HFF-Myc (cell line): ENCODE measurements at regions not wholly inside any gene's neighbourhood (a gene's known extent, or its start where the extent isn't known, plus 50 kb on each side); places are given as distances from the start of the nearest gene placed in this dataset.

Experiments used
- DNase-seq: peaks from one replicate; pipeline ENCODE4 v3.0.0-alpha.2; 2011; ENCODE audit warnings: low read depth; ENCODE audit errors: extremely low read depth
- H3K4me3 ChIP-seq: replicated peaks from 2 replicates; pipeline ENCODE4 v1.5.1; 2011; ENCODE audit warnings: low read depth, mild to moderate bottlenecking, control low read depth, low read length
- CTCF ChIP-seq: IDR thresholded peaks from 2 replicates; pipeline ENCODE4 v1.5.1; 2012; ENCODE audit warnings: mild to moderate bottlenecking, low read depth, low read length, control low read depth; ENCODE audit errors: missing control alignments

DNA sequence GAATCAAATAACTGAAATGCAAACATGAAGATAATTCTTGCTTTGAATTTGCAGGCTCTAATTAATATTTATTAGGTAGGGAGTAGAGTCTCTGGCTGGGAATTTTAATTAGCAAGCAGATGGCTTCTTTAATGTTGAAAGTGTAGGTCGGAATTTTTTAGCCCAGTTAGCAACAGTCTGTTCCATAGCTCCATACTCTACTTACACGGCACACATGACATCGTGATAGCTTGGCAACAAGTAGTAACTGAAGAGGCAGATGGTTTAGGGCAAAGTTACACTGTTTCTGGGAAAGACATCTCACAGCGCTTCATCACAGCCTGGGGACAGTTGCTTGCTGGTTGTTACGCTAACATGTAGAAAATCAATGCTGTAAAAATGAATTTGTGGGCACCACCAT is 710.7 kb downstream of the GALC start:
- no peak for DNase-seq
- TF ChIP-seq CTCF, result no peak

DNA sequence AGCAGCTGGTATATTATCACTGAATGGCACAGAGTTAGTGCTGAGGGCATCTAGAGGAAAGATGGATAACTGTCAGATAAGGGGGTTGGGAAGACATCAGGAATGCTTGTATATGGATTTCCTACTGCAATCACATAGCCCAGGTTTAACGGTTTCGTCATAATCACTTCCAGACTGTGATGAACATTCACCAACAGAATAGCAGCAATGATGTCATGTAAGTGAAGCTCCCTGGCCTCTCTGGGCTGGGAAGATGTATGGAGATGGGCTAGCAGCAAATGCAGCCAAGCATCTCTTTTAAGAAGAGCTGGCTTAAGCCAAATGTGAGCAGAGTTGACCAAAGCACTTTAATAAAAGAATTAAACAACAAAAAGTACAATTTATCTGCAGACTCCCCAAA is 714.6 kb downstream of the GALC start:
- TF ChIP-seq CTCF, result no peak
- H3K4me3 ChIP-seq, result no peak overlapping the region
- DNase-seq, result no peak

More for the DNA sequence above, 710.7 kb downstream of the GALC start:
- H3K4me3 ChIP-seq, result no peak overlapping the region

DNA sequence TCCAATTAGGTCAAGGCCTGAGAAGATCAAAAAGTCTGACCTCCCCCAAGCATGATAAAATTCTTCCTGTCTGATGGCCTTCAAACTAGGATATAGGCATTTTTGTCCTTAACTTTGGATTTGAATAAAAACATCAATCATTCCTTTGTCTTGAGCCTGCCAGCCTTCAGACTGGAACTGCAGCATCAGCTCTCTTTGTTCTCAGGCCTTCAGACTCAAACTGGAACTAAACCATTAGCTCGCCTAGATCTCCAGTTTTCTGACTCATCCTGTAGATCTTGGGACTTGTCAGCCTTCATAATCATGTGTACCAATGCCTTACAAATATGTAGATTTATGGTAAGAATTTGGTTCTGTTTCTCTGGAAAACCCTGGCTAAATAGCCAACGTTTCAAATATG is 721.7 kb downstream of the GALC start:
- no peak overlapping the region for H3K4me3 ChIP-seq
- TF ChIP-seq CTCF, result no peak
- no peak for DNase-seq

GRCh38 chr14:87268997-87269396 is 724.0 kb downstream of the GALC start:
- DNase-seq, result no peak
- no peak overlapping the region for H3K4me3 ChIP-seq
- TF ChIP-seq CTCF, result no peak

DNA sequence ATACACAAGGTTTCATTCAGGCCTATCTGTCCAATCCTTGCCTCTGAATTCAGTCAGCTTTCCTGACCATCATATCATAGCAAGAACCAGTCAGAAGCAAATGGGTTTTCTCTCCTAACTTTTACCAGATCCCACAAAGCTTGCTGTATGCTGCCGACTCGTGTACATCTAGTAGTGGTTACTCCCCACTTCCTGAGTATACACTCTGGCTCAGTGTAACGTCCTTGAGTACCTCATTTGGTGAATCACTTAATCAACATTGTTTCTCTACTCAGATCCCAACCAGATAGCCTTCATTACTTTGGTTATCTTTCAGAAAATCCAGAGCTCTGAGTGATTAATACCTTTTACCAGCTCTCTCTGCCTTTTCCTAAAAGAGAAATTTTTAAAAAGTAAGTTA is 728.2 kb downstream of the GALC start:
- no peak for TF ChIP-seq CTCF
- H3K4me3 ChIP-seq, result no peak overlapping the region
- no peak for DNase-seq

GRCh38 chr14:87264272-87264785 is 728.7 kb downstream of the GALC start:
- DNase-seq, result no peak
- TF ChIP-seq CTCF, result no peak
- no peak overlapping the region for H3K4me3 ChIP-seq

DNA sequence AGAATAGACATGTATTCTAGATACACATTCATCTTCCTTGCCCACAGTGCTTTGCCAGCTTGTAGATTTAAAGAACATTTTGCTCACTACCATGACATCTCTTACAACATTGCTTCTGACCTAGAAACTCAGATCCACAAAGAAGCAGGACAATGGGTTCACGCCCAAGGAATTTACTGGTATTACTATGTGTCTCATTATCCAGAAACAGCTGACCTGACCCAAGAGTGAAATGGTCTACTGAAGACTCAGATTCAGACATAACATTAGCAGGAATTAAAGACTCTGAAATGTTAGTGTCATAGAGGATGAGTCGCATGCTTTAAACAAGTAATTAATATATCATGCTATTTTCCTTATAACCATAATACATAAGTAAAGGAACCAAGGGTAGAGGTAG is 731.4 kb downstream of the GALC start:
- TF ChIP-seq CTCF, result no peak
- H3K4me3 ChIP-seq, result no peak overlapping the region
- DNase-seq, result no peak
